ENCODE measurements at regions not wholly inside any gene's neighbourhood (a gene's known extent, or its start where the extent isn't known, plus 50 kb on each side); places are given as distances from the start of the nearest gene placed in this dataset.

DNA sequence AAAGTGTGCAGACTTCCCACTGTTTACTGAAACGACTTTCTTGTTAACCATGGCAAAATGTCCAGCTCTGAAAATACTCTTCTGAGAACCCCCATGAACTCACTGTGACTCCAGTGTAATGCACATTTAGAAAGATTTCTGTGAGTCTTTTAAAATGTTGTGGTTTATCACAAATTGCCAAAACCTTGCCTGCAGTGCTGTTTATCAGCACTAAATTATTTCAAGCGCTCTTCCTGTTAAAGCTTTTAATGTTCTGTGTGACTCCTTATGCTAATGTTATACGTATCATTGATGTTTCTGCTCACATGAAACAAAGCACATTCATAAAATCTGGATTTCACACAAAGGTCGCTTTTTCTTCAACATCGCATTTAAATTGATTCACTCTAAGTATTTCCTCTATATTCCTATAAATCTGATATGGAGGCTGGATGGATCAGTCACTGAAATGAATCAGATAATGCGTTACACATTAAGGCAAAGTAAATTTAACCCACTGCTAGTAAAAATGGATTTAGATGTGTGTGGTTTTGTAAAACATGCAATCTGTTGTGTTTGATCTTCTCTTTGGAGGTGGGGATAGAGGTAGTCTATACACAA, 521.2 kb downstream of the NYAP2 start:
- WGBS (ENCODE audit: missing lambda C conversion rate), result 71% methylated on average over 6 of the region's 6 CpGs
- no peak for ATAC-seq
- TF ChIP-seq SMC3 (IDR thresholded peaks at IDR 0.05) (no peak), KDM1A (IDR thresholded peaks at IDR 0.05; ENCODE audit: low read depth) (no peak), CBX8 (IDR thresholded peaks at IDR 0.05) (no peak), RARB (CRISPR knock-in tag; IDR thresholded peaks at IDR 0.05) (no peak), JUN (IDR thresholded peaks at IDR 0.05) (no peak), HDAC2 (IDR thresholded peaks at IDR 0.05) (no peak), HOXA7 (CRISPR knock-in tag; IDR thresholded peaks at IDR 0.05) (no peak), CHD4 (IDR thresholded peaks at IDR 0.05; ENCODE audit: borderline replicate concordance) (no peak), EP300 (IDR thresholded peaks at IDR 0.05) (no peak), RNF2 (IDR thresholded peaks at IDR 0.05; ENCODE audit: borderline replicate concordance, low read depth) (no peak), BHLHE40 (IDR thresholded peaks at IDR 0.05; ENCODE audit: low read depth, low read length) (no peak), ATOH8 (CRISPR knock-in tag; IDR thresholded peaks at IDR 0.05; ENCODE audit: low read depth) (no peak), NFE2L2 (conservative IDR thresholded peaks at IDR 0.05; ENCODE audit: low read length) (no peak), NPAS2 (CRISPR knock-in tag; IDR thresholded peaks at IDR 0.05; ENCODE audit: borderline replicate concordance) (no peak)
- TF ChIP-seq, protein P1, sequence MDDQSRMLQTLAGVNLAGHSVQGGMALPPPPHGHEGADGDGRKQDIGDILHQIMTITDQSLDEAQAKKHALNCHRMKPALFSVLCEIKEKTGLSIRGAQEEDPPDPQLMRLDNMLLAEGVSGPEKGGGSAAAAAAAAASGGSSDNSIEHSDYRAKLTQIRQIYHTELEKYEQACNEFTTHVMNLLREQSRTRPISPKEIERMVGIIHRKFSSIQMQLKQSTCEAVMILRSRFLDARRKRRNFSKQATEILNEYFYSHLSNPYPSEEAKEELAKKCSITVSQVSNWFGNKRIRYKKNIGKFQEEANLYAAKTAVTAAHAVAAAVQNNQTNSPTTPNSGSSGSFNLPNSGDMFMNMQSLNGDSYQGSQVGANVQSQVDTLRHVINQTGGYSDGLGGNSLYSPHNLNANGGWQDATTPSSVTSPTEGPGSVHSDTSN (IDR thresholded peaks at IDR 0.05), result no peak
- Histone ChIP-seq H3K4me2 (no peak overlapping the region), H3K27ac (no peak overlapping the region), H3K4me3 (no peak overlapping the region), H3K4me1 (no peaks in the 10 kb centered on the region), H3K9me3 (no peaks in the 10 kb centered on the region; the same call in 2 of the 3 replicates)
- ChIA-PET POLR2A (no interaction called here), CTCF (interaction anchor here (0.6 to 0.8 kb wide), 2 partner anchors 11 to 1400 kb away, joined by 3 read pairs; no protein-coding TSS in a partner anchor)
- no peak for DNase-seq (ENCODE audit: low read depth in 1 of 2, low spot score in 1 of 2)
- no peak for FAIRE-seq

GRCh38 chr2:225916692-225917091, 517.2 kb downstream of the NYAP2 start:
- no peak overlapping the region for H3K4me3 ChIP-seq
- TF ChIP-seq JUNB (IDR thresholded peaks at IDR 0.05) (no peak), MAZ (IDR thresholded peaks at IDR 0.05; ENCODE audit: borderline replicate concordance, low read depth, low read length) (no peak), NPAS2 (CRISPR knock-in tag; IDR thresholded peaks at IDR 0.05; ENCODE audit: borderline replicate concordance) (no peak), RFX5 (IDR thresholded peaks at IDR 0.05) (no peak), USF2 (IDR thresholded peaks at IDR 0.05) (no peak), RCOR1 (IDR thresholded peaks at IDR 0.05; ENCODE audit: low read depth, low read length) (no peak), HDAC2 (IDR thresholded peaks at IDR 0.05) (no peak), KDM1A (IDR thresholded peaks at IDR 0.05; ENCODE audit: low read depth) (no peak), JUN (IDR thresholded peaks at IDR 0.05) (no peak), SMC3 (IDR thresholded peaks at IDR 0.05) (no peak), POLR2AphosphoS2 (conservative IDR thresholded peaks at IDR 0.05; ENCODE audit: low read length) (no peak), ZNF302 (CRISPR knock-in tag; IDR thresholded peaks at IDR 0.05) (no peak), CHD2 (IDR thresholded peaks at IDR 0.05; ENCODE audit: low read length, partially characterized antibody) (no peak), PHF8 (IDR thresholded peaks at IDR 0.05; ENCODE audit: borderline replicate concordance, low read depth) (no peak), REST (IDR thresholded peaks at IDR 0.05) (no peak), CHD4 (IDR thresholded peaks at IDR 0.05; ENCODE audit: borderline replicate concordance) (no peak), TP53 (CRISPR knock-in tag; IDR thresholded peaks at IDR 0.05) (no peak)
- TF ChIP-seq, protein P2, sequence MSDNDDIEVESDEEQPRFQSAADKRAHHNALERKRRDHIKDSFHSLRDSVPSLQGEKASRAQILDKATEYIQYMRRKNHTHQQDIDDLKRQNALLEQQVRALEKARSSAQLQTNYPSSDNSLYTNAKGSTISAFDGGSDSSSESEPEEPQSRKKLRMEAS (IDR thresholded peaks at IDR 0.05), result no peak
- DNase-seq (ENCODE audit: low read depth in 1 of 2, low spot score in 1 of 2), result no peak
- WGBS (ENCODE audit: missing lambda C conversion rate), result 39% methylated on average over 2 of the region's 2 CpGs
- no peaks in the 10 kb centered on the region; the same call in 2 of the 3 replicates for H3K9me3 ChIP-seq
- no peak for FAIRE-seq
- CTCF ChIA-PET, result interaction anchor here (0.6 kb wide), 1 partner anchor 1071 kb away, joined by 3 read pairs; no protein-coding TSS in a partner anchor
- ATAC-seq, result no peak
- no peak overlapping the region for H3K27ac ChIP-seq
- POLR2A ChIA-PET, result no interaction called here
- no peak overlapping the region for H3K4me2 ChIP-seq
- H3K4me1 ChIP-seq, result no peaks in the 10 kb centered on the region

Measured in A549 (cell line).